Hippocampal formation (tissue), 2 donors: ENCODE measurements at regions not wholly inside any gene's neighbourhood (a gene's known extent, or its start where the extent isn't known, plus 50 kb on each side); places are given as distances from the start of the nearest gene placed in this dataset.

Source experiments
- DNase-seq, 2 donors: peaks; one replicate each; lab custom pipeline; 2025; lab: John Stamatoyannopoulos, UW

- DNase-seq = no peak
These were observed 523.9 kb downstream of the CCDC85A start for GRCh38 chr2:56707650-56708049.

- DNase-seq = no peak
These were observed 525.4 kb downstream of the CCDC85A start for GRCh38 chr2:56709181-56709580.

GRCh38 chr2:56713161-56713676 lies 529.4 kb downstream of the CCDC85A start:
- DNase-seq = no peak

GRCh38 chr2:56713978-56714377 lies 530.2 kb downstream of the CCDC85A start:
- no peak for DNase-seq

- DNase-seq = no peak
These were observed 530.6 kb downstream of the CCDC85A start for GRCh38 chr2:56714400-56714799.

- DNase-seq = no peak
These were observed 531.9 kb downstream of the CCDC85A start for GRCh38 chr2:56715683-56716082.

- no peak for DNase-seq
These were observed 534.6 kb downstream of the CCDC85A start for GRCh38 chr2:56718413-56718812.

GRCh38 chr2:56729212-56729611 lies 545.4 kb downstream of the CCDC85A start:
- DNase-seq = no peak

GRCh38 chr2:56732946-56733345 lies 549.2 kb downstream of the CCDC85A start:
- no peak for DNase-seq

GRCh38 chr2:56739413-56739812 lies 555.6 kb downstream of the CCDC85A start:
- no peak for DNase-seq

- DNase-seq = no peak
These were observed 557.9 kb downstream of the CCDC85A start for GRCh38 chr2:56741601-56742102.

GRCh38 chr2:56743807-56744206 lies 560.0 kb downstream of the CCDC85A start:
- DNase-seq = no peak

- DNase-seq = peak in 1 of 2 donors; percentile 40
These were observed 565.5 kb downstream of the CCDC85A start for GRCh38 chr2:56749152-56749752.

- DNase-seq = no peak
These were observed 569.4 kb downstream of the CCDC85A start for GRCh38 chr2:56753182-56753581.

- no peak for DNase-seq
These were observed 570.4 kb downstream of the CCDC85A start for GRCh38 chr2:56754066-56754615.

- no peak for DNase-seq
These were observed 570.8 kb downstream of the CCDC85A start for GRCh38 chr2:56754627-56755026.

- no peak for DNase-seq
These were observed 574.2 kb downstream of the CCDC85A start for GRCh38 chr2:56757884-56758545.

GRCh38 chr2:56763683-56764082 lies 579.9 kb downstream of the CCDC85A start:
- DNase-seq = no peak

- DNase-seq = no peak
These were observed 585.2 kb downstream of the CCDC85A start for GRCh38 chr2:56768973-56769372.

- no peak for DNase-seq
These were observed 586.7 kb downstream of the CCDC85A start for GRCh38 chr2:56770490-56770889.

GRCh38 chr2:56784046-56784445 lies 600.3 kb downstream of the CCDC85A start:
- no peak for DNase-seq

GRCh38 chr2:56801214-56801613 lies 617.4 kb downstream of the CCDC85A start:
- no peak for DNase-seq

GRCh38 chr2:56801770-56802169 lies 618.0 kb downstream of the CCDC85A start:
- no peak for DNase-seq
